Breast epithelium (tissue), 4 donors: ENCODE measurements at regions not wholly inside any gene's neighbourhood (a gene's known extent, or its start where the extent isn't known, plus 50 kb on each side); places are given as distances from the start of the nearest gene placed in this dataset.

Source experiments
- DNase-seq, 2 donors: peaks; one replicate each; pipeline ENCODE4 v3.0.0-alpha.2; 2019; ENCODE audit warnings: low spot score in 2 of 2
- H3K27ac ChIP-seq, 2 donors: fragments of 200-600 bp; sonication (generic) in 1 of 2; one replicate each; pipeline ENCODE4 v1.5.1; 2016 to 2019; ENCODE audit warnings: mild to moderate bottlenecking in 1 of 2
- H3K27me3 ChIP-seq, 2 donors: fragments of 200-600 bp; sonication (generic) in 1 of 2; one replicate each; pipeline versions ENCODE4 v1.5.1 to v1.6.0; 2017 to 2019; ENCODE audit warnings: control low read depth in 1 of 2, mild to moderate bottlenecking in 1 of 2
- H3K36me3 ChIP-seq: fragments of 200-600 bp; one replicate; pipeline ENCODE4 v1.5.1; 2019
- H3K4me1 ChIP-seq, 2 donors: fragments of 200-600 bp; sonication (generic); one replicate each; pipeline ENCODE4 v1.5.1; 2016 to 2019; ENCODE audit warnings: control low read depth in 1 of 2
- H3K4me3 ChIP-seq, 3 donors: fragments of 200-600 bp; sonication (generic); 1 replicate in 2 of 3; 2 replicates in 1 of 3; pipeline ENCODE4 v1.5.1; 2016 to 2019; ENCODE audit warnings: mild to moderate bottlenecking in 3 of 3, moderate library complexity in 2 of 3
- H3K9me3 ChIP-seq, 2 donors: fragments of 200-600 bp; sonication (generic) in 1 of 2; one replicate each; pipeline ENCODE4 v1.5.1; 2016 to 2019; ENCODE audit warnings: control low read depth in 1 of 2
- POLR2A ChIP-seq: fragments of 450-650 bp; IDR thresholded peaks from one replicate; pipeline ENCODE4 v1.6.1; 2016; ENCODE audit warnings: antibody characterized with exemption, mild to moderate bottlenecking, moderate library complexity
- POLR2AphosphoS5 ChIP-seq, 3 donors: sonication (generic); formaldehyde crosslinking; IDR thresholded peaks; one replicate each; pipeline ENCODE4 v1.6.1; 2017; ENCODE audit warnings: antibody characterized with exemption in 3 of 3
- intact Hi-C: fragments of 100-400 bp; cut with DNase I; formaldehyde crosslinking; loops from one replicate; pipeline ENCODE4 v1.15.1; 2023; ENCODE audit warnings: low total_unique reads
- TF ChIP-seq, protein P1 (sequence below), 3 donors: fragments of 450-650 bp; IDR thresholded peaks; one replicate each; pipeline ENCODE4 v1.5.1; 2016 to 2017; ENCODE audit warnings: antibody characterized with exemption in 3 of 3, mild to moderate bottlenecking in 3 of 3, moderate library complexity in 3 of 3

GRCh38 chr17:68732301-68732749, 131.2 kb upstream of the FAM20A start:
- Histone ChIP-seq H3K36me3 (no peaks in the 10 kb centered on the region), H3K4me1 (peaks cover 0 to 5% of the 10 kb centered on the region in 2 donors), H3K27ac (no peak overlapping the region), H3K27me3 (no peaks in the 10 kb centered on the region), H3K9me3 (no peaks in the 10 kb centered on the region), H3K4me3 (no peak overlapping the region)
- no peak for DNase-seq
- intact Hi-C loops = no loop called here
- TF ChIP-seq POLR2A (no peak), POLR2AphosphoS5 (IDR thresholded peaks at IDR 0.05) (no peak)
- TF ChIP-seq, protein P1, sequence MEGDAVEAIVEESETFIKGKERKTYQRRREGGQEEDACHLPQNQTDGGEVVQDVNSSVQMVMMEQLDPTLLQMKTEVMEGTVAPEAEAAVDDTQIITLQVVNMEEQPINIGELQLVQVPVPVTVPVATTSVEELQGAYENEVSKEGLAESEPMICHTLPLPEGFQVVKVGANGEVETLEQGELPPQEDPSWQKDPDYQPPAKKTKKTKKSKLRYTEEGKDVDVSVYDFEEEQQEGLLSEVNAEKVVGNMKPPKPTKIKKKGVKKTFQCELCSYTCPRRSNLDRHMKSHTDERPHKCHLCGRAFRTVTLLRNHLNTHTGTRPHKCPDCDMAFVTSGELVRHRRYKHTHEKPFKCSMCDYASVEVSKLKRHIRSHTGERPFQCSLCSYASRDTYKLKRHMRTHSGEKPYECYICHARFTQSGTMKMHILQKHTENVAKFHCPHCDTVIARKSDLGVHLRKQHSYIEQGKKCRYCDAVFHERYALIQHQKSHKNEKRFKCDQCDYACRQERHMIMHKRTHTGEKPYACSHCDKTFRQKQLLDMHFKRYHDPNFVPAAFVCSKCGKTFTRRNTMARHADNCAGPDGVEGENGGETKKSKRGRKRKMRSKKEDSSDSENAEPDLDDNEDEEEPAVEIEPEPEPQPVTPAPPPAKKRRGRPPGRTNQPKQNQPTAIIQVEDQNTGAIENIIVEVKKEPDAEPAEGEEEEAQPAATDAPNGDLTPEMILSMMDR (IDR thresholded peaks at IDR 0.05) = no peak

- Histone ChIP-seq H3K27me3 (no peaks in the 10 kb centered on the region), H3K4me3 (no peak overlapping the region), H3K4me1 (peaks cover 0 to 5% of the 10 kb centered on the region in 2 donors), H3K36me3 (no peaks in the 10 kb centered on the region), H3K27ac (no peak overlapping the region), H3K9me3 (no peaks in the 10 kb centered on the region)
- no peak for DNase-seq
- intact Hi-C loops = no loop called here
- TF ChIP-seq, protein P1 (IDR thresholded peaks at IDR 0.05) = no peak
- no peak for TF ChIP-seq POLR2A
- TF ChIP-seq POLR2AphosphoS5 (IDR thresholded peaks at IDR 0.05) = no peak
Measured at GRCh38 chr17:68731465-68731864, 130.3 kb upstream of the FAM20A start.

DNA sequence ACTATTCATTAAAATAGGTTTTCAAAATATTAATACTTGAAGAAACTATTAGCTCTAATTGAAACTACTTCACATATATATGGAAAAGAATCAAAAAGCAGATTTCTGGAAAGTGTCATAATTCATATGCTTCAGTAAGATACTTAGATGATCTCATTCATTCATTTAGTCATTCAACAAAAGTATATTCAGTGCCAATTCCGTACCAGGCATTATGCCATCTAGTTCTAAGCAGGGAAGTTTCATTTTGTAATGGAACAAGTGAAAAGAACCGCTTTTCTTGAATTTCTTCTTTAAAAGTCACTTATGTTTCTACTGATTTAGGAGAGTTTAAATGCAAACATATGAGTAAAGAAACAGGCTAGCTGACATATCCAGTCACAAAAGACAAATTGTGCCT, 118.3 kb upstream of the FAM20A start:
- Histone ChIP-seq H3K9me3 (no peaks in the 10 kb centered on the region), H3K4me3 (no peak overlapping the region), H3K27me3 (no peaks in the 10 kb centered on the region), H3K27ac (no peak overlapping the region), H3K4me1 (no peaks in the 10 kb centered on the region), H3K36me3 (no peaks in the 10 kb centered on the region)
- intact Hi-C loops = loop anchor here (5.0 kb wide), 1 partner anchor 572 kb away; no protein-coding TSS in a partner anchor
- no peak for DNase-seq
- TF ChIP-seq POLR2AphosphoS5 (IDR thresholded peaks at IDR 0.05) (no peak), POLR2A (no peak)
- TF ChIP-seq, protein P1 (IDR thresholded peaks at IDR 0.05) = no peak

DNA sequence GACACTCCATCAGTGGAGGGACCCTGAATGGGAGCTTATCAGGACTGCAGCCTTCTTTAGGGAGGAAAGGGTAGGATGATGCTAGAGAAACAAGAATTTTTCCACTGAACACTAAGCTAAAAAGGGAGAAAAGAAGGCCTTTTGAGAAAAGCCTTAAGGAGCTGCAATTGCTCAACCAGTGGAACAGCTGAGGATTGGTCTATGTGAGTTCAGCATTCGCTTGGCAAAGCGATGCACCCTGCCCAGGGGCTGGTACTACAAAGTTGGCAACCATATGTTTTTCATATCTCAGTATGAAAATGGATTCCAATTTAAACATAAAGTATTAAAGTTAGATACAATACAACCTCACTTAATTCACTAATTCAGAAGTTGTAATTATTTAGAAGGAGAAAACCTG, 117.8 kb upstream of the FAM20A start:
- intact Hi-C loops = loop anchor here (5.0 kb wide), 1 partner anchor 572 kb away; no protein-coding TSS in a partner anchor
- DNase-seq = no peak
- H3K4me1 ChIP-seq = no peaks in the 10 kb centered on the region
- H3K4me3 ChIP-seq = no peak overlapping the region
- H3K27me3 ChIP-seq = no peaks in the 10 kb centered on the region
- no peaks in the 10 kb centered on the region for H3K36me3 ChIP-seq
- H3K9me3 ChIP-seq = no peaks in the 10 kb centered on the region
- TF ChIP-seq POLR2A = no peak
- TF ChIP-seq, protein P1 (IDR thresholded peaks at IDR 0.05) = no peak
- no peak for TF ChIP-seq POLR2AphosphoS5 (IDR thresholded peaks at IDR 0.05)
- no peak overlapping the region for H3K27ac ChIP-seq

DNA sequence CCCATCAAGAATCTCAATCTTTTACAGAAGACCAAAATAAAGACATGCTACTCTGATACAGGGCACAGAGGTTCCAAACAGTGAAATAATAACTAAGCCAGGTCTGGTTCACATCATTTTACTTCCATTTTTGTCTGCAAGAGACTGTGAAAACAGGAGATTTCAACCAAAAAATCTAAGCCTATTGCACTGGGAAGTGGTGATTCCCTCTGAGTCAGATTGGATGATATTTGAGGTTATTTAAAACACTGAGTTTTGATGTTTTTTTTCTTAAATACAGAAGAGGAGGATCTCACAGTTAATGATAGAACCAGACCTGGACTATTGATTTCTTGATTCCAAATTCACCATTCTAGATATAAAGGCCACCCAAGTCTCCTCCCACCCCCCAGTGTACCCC, 117.3 kb upstream of the FAM20A start:
- no peak overlapping the region for H3K4me3 ChIP-seq
- H3K27ac ChIP-seq = no peak overlapping the region
- H3K9me3 ChIP-seq = no peaks in the 10 kb centered on the region
- intact Hi-C loops = loop anchor here (5.0 kb wide), 1 partner anchor 571 kb away; no protein-coding TSS in a partner anchor
- H3K27me3 ChIP-seq = no peaks in the 10 kb centered on the region
- no peak for TF ChIP-seq POLR2AphosphoS5 (IDR thresholded peaks at IDR 0.05)
- no peaks in the 10 kb centered on the region for H3K36me3 ChIP-seq
- H3K4me1 ChIP-seq = no peaks in the 10 kb centered on the region
- no peak for DNase-seq

GRCh38 chr17:68714676-68715075, 113.5 kb upstream of the FAM20A start:
- peak overlapping the region in 1 of 2 donors; percentile 25 for H3K27ac ChIP-seq
- TF ChIP-seq, protein P1 (IDR thresholded peaks at IDR 0.05) = no peak
- TF ChIP-seq POLR2AphosphoS5 (IDR thresholded peaks at IDR 0.05) (no peak), POLR2A (no peak)

More at GRCh38 chr17:68714676-68715075, 113.5 kb upstream of the FAM20A start:
- intact Hi-C loops = loop anchor here (5.0 kb wide), 2 partner anchors 33 to 567 kb away; no protein-coding TSS in a partner anchor
- Histone ChIP-seq H3K4me1 (no peaks in the 10 kb centered on the region), H3K9me3 (no peaks in the 10 kb centered on the region), H3K27me3 (no peaks in the 10 kb centered on the region), H3K36me3 (no peaks in the 10 kb centered on the region), H3K4me3 (no peak overlapping the region)
- no peak for DNase-seq
